ENCODE measurements at regions not wholly inside any gene's neighbourhood (a gene's known extent, or its start where the extent isn't known, plus 50 kb on each side); places are given as distances from the start of the nearest gene placed in this dataset.

DNA sequence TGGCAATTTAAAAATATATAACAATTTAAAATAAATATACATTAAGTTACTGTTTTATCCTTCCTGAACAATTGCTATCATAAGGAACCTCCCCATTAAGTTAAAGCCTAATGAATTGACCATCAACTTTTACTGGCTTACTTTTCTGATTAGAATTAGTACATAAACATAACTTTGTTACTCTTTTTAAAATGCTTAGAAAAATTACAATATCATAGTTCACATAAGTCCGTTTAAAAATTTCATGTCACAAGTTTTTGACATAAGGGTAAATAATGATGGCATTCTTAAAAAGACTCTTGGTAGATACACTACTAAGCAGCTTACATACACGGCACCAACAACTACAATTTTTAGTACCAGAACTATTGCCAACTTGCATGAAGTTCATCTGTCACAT is 1308.6 kb downstream of the FSCB start:
- dilution Hi-C loops (cut with HindIII; ENCODE audit: low sequenced_read_pairs, unreplicated experiment), result no loop called here
- no peak overlapping the region for H2BK120ac ChIP-seq (ENCODE audit: low read depth, low read length)
- CTCF ChIA-PET, result no interaction called here

More for the DNA sequence above, 1308.6 kb downstream of the FSCB start:
- H3K56ac ChIP-seq (ENCODE audit: extremely low read depth, insufficient read depth, low read length), result no peak overlapping the region
- H3K4ac ChIP-seq (ENCODE audit: low read depth, low read length), result no peak overlapping the region
- no peak overlapping the region for H4K91ac ChIP-seq (ENCODE audit: insufficient read depth, low read depth, low read length)
- H3K18ac ChIP-seq (ENCODE audit: low read depth, low read length), result no peak overlapping the region
- no peaks in the 10 kb centered on the region for H3K36me3 ChIP-seq (ENCODE audit: control insufficient read depth, insufficient read depth, low read length)
- no peak overlapping the region for H4K8ac ChIP-seq (ENCODE audit: low read depth in 2 of 2, low read length in 2 of 2)
- H3K14ac ChIP-seq (replicated peaks; ENCODE audit: low read depth, low read length), result no peak overlapping the region
- no CpG with 5 or more reads among the region's 2 CpGs for WGBS, 2 experiments (ENCODE audit: extremely low coverage in 2 of 2, insufficient read length in 1 of 2)
- no peak overlapping the region for H2AFZ ChIP-seq (replicated peaks; ENCODE audit: low read length, poor library complexity)
- intact Hi-C loops (cut with micrococcal nuclease), result no loop called here
- no peaks in the 10 kb centered on the region for H3K4me1 ChIP-seq (ENCODE audit: control insufficient read depth, insufficient read depth, low read length)
- in situ Hi-C loops (cut with MboI; ENCODE audit: low sequenced_read_pairs), result no loop called here
- POLR2A ChIA-PET (ENCODE audit: unreplicated experiment), result no interaction called here
- no peaks in the 10 kb centered on the region for H3K9me1 ChIP-seq (ENCODE audit: insufficient read depth, low read length)
- H3K27ac ChIP-seq (ENCODE audit: insufficient read depth, low read length), result no peak overlapping the region
- H3K9me3 ChIP-seq (ENCODE audit: control insufficient read depth, insufficient read depth, low read length), result 0 out of 2 replicates have a peak, but pooled peaks cover 2% of the 10 kb centered on the region
- TF ChIP-seq SMC3 (IDR thresholded peaks at IDR 0.05; ENCODE audit: low read depth, low read length) (no peak), MXI1 (IDR thresholded peaks at IDR 0.05; ENCODE audit: borderline replicate concordance, low read depth, low read length) (no peak), NFE2L2 (IDR thresholded peaks at IDR 0.05; ENCODE audit: low read depth, low read length) (no peak), CEBPB (IDR thresholded peaks at IDR 0.05; ENCODE audit: low read depth, low read length) (no peak), POLR2A (IDR thresholded peaks at IDR 0.05; ENCODE audit: low read depth, low read length) (no peak), MAFK (IDR thresholded peaks at IDR 0.05; ENCODE audit: low read depth, low read length) (no peak), CHD1 (IDR thresholded peaks at IDR 0.05; ENCODE audit: low read depth, low read length) (no peak), FOS (IDR thresholded peaks at IDR 0.05; ENCODE audit: low read depth, low read length) (no peak), RAD21 (IDR thresholded peaks at IDR 0.05; ENCODE audit: low read length) (no peak)
- TF ChIP-seq, protein P1, sequence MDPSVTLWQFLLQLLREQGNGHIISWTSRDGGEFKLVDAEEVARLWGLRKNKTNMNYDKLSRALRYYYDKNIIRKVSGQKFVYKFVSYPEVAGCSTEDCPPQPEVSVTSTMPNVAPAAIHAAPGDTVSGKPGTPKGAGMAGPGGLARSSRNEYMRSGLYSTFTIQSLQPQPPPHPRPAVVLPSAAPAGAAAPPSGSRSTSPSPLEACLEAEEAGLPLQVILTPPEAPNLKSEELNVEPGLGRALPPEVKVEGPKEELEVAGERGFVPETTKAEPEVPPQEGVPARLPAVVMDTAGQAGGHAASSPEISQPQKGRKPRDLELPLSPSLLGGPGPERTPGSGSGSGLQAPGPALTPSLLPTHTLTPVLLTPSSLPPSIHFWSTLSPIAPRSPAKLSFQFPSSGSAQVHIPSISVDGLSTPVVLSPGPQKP (IDR thresholded peaks at IDR 0.05; ENCODE audit: borderline replicate concordance, low read depth, low read length), result no peak
- TF ChIP-seq, protein P2, sequence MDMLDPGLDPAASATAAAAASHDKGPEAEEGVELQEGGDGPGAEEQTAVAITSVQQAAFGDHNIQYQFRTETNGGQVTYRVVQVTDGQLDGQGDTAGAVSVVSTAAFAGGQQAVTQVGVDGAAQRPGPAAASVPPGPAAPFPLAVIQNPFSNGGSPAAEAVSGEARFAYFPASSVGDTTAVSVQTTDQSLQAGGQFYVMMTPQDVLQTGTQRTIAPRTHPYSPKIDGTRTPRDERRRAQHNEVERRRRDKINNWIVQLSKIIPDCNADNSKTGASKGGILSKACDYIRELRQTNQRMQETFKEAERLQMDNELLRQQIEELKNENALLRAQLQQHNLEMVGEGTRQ (IDR thresholded peaks at IDR 0.05; ENCODE audit: low read depth, low read length), result no peak
- TF ChIP-seq, protein P3, sequence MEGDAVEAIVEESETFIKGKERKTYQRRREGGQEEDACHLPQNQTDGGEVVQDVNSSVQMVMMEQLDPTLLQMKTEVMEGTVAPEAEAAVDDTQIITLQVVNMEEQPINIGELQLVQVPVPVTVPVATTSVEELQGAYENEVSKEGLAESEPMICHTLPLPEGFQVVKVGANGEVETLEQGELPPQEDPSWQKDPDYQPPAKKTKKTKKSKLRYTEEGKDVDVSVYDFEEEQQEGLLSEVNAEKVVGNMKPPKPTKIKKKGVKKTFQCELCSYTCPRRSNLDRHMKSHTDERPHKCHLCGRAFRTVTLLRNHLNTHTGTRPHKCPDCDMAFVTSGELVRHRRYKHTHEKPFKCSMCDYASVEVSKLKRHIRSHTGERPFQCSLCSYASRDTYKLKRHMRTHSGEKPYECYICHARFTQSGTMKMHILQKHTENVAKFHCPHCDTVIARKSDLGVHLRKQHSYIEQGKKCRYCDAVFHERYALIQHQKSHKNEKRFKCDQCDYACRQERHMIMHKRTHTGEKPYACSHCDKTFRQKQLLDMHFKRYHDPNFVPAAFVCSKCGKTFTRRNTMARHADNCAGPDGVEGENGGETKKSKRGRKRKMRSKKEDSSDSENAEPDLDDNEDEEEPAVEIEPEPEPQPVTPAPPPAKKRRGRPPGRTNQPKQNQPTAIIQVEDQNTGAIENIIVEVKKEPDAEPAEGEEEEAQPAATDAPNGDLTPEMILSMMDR (conservative IDR thresholded peaks at IDR 0.05; ENCODE audit: low read depth, low read length), result no peak
- no peak overlapping the region for H2AK5ac ChIP-seq (ENCODE audit: low read depth, low read length)
- no peak overlapping the region for H2BK20ac ChIP-seq (ENCODE audit: low read depth, low read length)
- no peak overlapping the region for H3K9ac ChIP-seq (ENCODE audit: low read depth, low read length)
- DNase-seq, result no peak
- H3K23ac ChIP-seq (ENCODE audit: low read depth, low read length), result no peak overlapping the region
- no peaks in the 10 kb centered on the region for H3K27me3 ChIP-seq (ENCODE audit: control insufficient read depth, insufficient read depth, low read length)
- H3K79me1 ChIP-seq (ENCODE audit: low read depth in 1 of 2, low read length in 2 of 2), result no peaks in the 10 kb centered on the region
- BruUV-seq (replicated peaks), result no TSS peak
- no peak overlapping the region for H2AK9ac ChIP-seq (replicated peaks; ENCODE audit: low read depth, low read length, poor library complexity)
- H3K4me3 ChIP-seq (ENCODE audit: insufficient read depth, low read depth, low read length), result no peak overlapping the region
- no peaks in the 10 kb centered on the region for H4K20me1 ChIP-seq (ENCODE audit: insufficient read depth, low read length)
- no peak for ATAC-seq (ENCODE audit: low read depth)
- H2BK5ac ChIP-seq (ENCODE audit: low read depth, low read length, poor library complexity, severe bottlenecking), result no peak overlapping the region
- no peak overlapping the region for H3K4me2 ChIP-seq (ENCODE audit: low read depth, low read length)
- H2BK15ac ChIP-seq (ENCODE audit: low read depth, low read length), result no peak overlapping the region
- H4K5ac ChIP-seq (ENCODE audit: low read depth, low read length), result no peak overlapping the region
